GM12892 (cell line): ENCODE measurements at regions not wholly inside any gene's neighbourhood (a gene's known extent, or its start where the extent isn't known, plus 50 kb on each side); places are given as distances from the start of the nearest gene placed in this dataset.

Experiments
- POLR2A ChIP-seq: IDR thresholded peaks from 2 replicates; pipeline ENCODE4 v1.6.1; 2011; ENCODE audit warnings: low read depth, low read length, control low read depth
- POLR2AphosphoS5 ChIP-seq: IDR thresholded peaks from 2 replicates; pipeline ENCODE4 v1.6.1; 2011; ENCODE audit warnings: low read depth, low read length, control low read depth
- TAF1 ChIP-seq: IDR thresholded peaks from 2 replicates; pipeline ENCODE4 v1.6.1; 2011; ENCODE audit warnings: low read depth, mild to moderate bottlenecking, control low read depth, low read length, borderline replicate concordance

DNA sequence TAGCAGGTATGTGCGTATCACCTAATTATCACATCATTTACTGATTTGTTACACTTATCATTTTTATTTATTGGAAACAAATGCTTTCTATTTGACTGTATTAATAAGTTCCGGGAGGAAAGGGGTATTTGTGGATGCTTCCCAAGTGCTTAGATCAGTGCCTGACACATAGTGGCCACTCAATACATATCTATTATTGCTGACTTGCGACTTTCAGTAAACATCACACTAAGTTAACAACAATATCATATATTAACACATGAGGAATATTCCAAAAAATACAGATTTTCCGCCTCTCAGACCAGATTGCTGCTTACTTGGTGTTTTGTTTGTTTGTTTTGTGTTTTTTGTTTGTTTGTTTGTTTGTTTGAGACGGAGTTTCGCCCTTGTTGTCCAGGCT, 52.6 kb upstream of the ZFP42 start:
- TF ChIP-seq POLR2A (no peak), TAF1 (no peak), POLR2AphosphoS5 (no peak)
